HG03103 (cell line): ENCODE measurements at regions not wholly inside any gene's neighbourhood (a gene's known extent, or its start where the extent isn't known, plus 50 kb on each side); places are given as distances from the start of the nearest gene placed in this dataset.

Experiments
- ATAC-seq: cut with Tn5 transposase; IDR thresholded peaks from one replicate; pipeline ENCODE4 v1.9.1; 2021; ENCODE audit warnings: low read depth; ENCODE audit not compliant: unreplicated experiment

GRCh38 chr7:22659741-22660140 lies 67.3 kb upstream of the IL6 start:
- ATAC-seq = no peak

- no peak for ATAC-seq
These were observed 69.0 kb upstream of the IL6 start for GRCh38 chr7:22658031-22658430.

- no peak for ATAC-seq
These were observed 69.5 kb upstream of the IL6 start for GRCh38 chr7:22657479-22657878.

- no peak for ATAC-seq
These were observed 71.2 kb upstream of the IL6 start for GRCh38 chr7:22655781-22656180.

GRCh38 chr7:22654831-22655230 lies 72.2 kb upstream of the IL6 start:
- no peak for ATAC-seq

- no peak for ATAC-seq
These were observed 73.0 kb upstream of the IL6 start for GRCh38 chr7:22653951-22654350.

DNA sequence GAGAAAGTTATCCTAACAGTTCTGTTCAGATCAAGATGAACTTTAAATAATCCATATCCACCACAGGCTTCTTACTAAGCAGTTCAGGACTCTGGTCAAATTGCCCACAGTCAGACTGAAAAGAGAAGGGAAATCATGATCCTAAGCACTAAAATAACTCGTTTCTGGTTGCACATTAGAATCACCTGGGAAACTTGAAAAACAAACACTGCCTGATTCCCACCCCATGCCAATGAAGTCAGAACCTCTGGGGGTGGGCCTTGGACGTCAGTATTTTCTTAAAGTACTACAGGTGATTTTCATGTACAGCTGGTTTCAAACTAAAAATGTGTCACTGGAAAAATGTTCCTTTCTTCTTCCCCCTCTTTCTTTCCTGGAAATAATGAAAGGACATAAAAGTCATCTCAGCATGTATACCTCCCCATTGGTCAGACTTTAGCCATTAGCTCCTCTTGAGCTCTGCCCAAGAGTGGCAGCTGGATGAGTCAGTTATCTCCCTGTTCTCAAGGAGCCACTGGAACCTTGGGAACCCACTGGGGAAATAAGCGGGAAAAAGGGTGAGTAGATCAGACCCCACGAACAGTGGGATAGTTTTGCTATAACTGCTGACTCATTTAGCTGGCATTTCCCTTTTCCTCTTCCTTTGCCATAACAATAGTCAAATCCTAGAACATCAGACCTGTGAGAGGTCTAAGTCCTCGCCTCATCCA lies 75.3 kb upstream of the IL6 start:
- no peak for ATAC-seq

DNA sequence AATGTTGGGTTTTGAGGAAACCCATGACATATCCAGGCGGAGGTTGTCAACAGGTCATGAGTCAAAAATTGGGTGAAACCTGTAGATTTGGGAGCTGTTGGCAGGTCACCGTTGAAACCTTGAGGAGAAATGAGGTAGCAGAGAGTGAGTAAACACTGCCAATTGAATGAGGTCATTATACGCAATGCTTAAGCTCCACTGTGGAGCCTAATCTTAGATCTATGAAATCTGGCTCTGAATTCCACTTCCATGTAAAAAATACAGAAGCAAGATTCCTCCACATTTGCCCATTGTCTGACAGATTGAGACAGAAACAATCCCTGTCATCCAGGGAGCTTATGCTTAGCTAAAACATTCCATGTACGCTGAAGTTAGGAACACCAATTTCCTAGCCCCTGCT lies 76.0 kb upstream of the IL6 start:
- no peak for ATAC-seq

- ATAC-seq = no peak
These were observed 77.3 kb upstream of the IL6 start for GRCh38 chr7:22649686-22650085.

DNA sequence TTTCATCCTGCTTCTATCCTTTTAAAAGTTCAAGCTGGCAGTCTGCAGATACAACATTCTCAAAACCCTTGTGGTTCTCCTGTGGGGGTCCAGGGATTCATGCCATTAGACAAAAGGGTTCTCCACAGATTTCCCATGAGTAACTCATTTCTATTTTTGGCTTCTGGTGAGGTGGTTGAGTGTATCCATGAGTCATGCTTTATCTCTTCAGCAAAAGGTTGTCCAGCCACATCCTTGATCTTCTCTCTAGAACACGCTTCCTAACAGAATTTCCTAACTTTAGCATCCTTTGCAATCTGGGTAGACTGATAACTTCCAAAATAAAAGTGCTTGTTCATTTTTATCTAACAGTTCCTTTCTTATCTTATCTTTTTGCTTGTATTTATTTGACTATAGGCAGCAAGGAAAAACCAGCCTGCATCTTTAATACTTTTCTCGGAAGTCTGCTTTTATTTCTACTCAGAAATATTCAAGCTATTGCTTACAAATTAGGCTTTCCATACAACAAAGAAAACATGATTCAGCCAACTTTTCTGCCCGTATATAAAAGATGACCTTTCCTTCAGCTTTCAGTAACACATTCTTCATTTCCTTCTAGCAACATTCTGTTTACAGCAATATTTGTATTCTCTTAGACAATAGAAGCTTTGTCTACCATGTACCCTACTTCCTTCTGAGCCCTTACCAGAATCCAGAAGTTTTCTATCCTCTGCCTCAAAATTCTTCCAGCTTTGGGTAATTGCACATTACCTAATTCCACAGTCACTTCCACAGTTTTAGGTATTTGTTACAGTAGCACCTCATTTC lies 79.3 kb upstream of the IL6 start:
- no peak for ATAC-seq

- no peak for ATAC-seq
These were observed 81.4 kb upstream of the IL6 start for GRCh38 chr7:22645418-22646181.

- no peak for ATAC-seq
These were observed 84.5 kb upstream of the IL6 start for GRCh38 chr7:22642454-22642853.

- peak; percentile 96 for ATAC-seq
These were observed 86.7 kb upstream of the IL6 start for GRCh38 chr7:22640269-22640668.

- no peak for ATAC-seq
These were observed 87.6 kb upstream of the IL6 start for GRCh38 chr7:22639396-22639795.

DNA sequence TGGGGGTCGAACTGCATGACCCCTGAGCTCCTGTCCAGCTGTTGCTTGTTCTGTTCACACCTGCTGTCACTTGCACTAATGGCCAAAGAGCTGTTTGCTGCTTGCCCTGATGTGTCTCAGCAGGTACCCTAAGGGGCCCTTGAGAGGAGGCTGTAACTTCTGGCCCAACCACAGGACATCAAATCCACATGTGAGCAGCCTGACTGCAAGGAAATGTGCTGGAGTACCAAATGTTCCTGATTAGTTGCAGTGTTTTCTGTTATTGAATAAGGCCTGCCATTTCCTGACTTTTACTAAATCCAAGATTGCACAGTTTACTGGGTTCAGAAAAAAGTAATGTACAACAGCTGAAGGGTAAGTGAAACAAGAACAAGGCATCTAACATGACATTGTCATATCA lies 91.7 kb upstream of the IL6 start:
- ATAC-seq = no peak

- ATAC-seq = no peak
These were observed 93.0 kb upstream of the IL6 start for GRCh38 chr7:22633954-22634474.

DNA sequence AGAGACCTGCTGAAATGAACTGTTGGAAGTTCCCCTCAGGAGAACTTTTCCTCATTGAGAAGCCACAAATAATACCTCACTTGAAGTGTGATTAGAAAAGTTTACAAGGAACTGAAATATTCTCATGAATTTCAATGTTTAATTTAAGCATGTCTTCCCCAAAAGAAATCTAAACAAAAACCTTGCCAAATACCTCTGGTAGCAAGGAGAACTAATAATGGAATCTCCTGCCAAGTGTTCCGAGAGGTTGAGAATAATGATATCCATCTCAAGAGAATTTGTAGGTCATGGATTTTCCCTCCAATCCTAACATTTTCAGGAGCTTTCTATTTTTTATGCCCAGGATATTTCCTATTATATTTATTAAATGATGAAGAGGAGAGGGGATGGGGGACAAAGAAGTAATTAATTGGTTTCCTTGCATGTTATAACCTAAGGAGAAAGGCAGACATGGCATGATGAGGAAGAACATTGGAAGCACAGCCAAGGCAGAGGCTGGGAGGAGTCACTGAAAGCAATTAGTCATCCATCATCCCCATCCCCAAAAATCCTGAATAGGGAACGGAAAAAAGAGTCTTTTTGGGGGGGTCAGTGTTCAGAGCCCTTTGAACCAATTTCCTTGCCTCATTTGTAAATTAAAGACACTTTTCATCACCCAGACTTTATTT lies 93.6 kb upstream of the IL6 start:
- ATAC-seq = no peak

DNA sequence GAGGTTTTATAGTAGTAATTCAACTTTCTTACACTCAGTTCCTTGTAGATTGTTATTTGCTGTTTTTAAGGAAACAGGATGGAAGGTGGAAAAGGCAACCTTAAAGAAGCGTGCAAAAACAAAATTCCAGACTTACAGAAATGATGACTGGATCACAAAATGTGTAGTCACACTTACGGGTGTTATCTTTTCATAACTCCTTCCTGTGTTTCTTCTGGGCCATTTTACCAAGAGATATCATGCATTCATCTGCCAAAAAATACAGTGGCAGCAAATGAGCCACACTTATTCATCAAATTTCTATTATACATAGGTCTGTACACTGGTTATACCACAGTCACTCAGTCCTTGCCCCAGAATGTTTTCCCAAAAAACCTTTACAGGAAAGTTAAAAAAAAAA lies 94.3 kb upstream of the IL6 start:
- no peak for ATAC-seq

GRCh38 chr7:22631730-22632129 lies 95.3 kb upstream of the IL6 start:
- no peak for ATAC-seq

GRCh38 chr7:22630069-22630468 lies 96.9 kb upstream of the IL6 start:
- ATAC-seq = no peak

- no peak for ATAC-seq
These were observed 97.9 kb upstream of the IL6 start for GRCh38 chr7:22629056-22629455.
